ENCODE measurements at regions not wholly inside any gene's neighbourhood (a gene's known extent, or its start where the extent isn't known, plus 50 kb on each side); places are given as distances from the start of the nearest gene placed in this dataset.

DNA sequence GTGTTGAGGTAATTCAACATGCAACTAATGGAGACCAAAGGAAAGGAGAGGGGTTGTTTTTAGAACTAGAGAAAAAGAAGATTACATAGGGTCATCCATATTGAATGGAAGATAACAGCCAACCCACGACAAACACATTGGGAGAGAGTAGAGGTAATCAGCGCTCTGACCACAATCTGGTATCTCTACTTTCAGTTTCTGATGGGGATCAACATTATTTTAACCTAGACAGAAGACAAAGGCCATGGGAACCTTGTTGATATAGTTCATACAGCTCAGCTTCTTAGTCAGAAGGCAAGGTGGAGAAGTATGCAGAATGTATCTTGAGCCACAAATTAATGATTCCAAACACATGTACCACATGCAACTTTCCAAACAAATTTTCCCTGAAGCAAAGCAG, 537.1 kb upstream of the ST8SIA4 start:
- no peaks in the 10 kb centered on the region for H3K36me3 ChIP-seq (ENCODE audit: control insufficient read depth, low read length)
- H3K27me3 ChIP-seq (ENCODE audit: control insufficient read depth, low read length), result no peaks in the 10 kb centered on the region
- no peaks in the 10 kb centered on the region for H3K79me2 ChIP-seq (ENCODE audit: control insufficient read depth, low read length)
- no peaks in the 10 kb centered on the region for H3K4me1 ChIP-seq (ENCODE audit: control insufficient read depth, low read length)
- H3K27ac ChIP-seq (ENCODE audit: low read depth, low read length), result no peak overlapping the region
- no peak overlapping the region for H3K4me2 ChIP-seq (ENCODE audit: low read length)
- TF ChIP-seq, protein P1, sequence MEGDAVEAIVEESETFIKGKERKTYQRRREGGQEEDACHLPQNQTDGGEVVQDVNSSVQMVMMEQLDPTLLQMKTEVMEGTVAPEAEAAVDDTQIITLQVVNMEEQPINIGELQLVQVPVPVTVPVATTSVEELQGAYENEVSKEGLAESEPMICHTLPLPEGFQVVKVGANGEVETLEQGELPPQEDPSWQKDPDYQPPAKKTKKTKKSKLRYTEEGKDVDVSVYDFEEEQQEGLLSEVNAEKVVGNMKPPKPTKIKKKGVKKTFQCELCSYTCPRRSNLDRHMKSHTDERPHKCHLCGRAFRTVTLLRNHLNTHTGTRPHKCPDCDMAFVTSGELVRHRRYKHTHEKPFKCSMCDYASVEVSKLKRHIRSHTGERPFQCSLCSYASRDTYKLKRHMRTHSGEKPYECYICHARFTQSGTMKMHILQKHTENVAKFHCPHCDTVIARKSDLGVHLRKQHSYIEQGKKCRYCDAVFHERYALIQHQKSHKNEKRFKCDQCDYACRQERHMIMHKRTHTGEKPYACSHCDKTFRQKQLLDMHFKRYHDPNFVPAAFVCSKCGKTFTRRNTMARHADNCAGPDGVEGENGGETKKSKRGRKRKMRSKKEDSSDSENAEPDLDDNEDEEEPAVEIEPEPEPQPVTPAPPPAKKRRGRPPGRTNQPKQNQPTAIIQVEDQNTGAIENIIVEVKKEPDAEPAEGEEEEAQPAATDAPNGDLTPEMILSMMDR (IDR thresholded peaks at IDR 0.05; ENCODE audit: low read depth, low read length, poor library complexity, severe bottlenecking), result no peak
- no peak for TF ChIP-seq EZH2phosphoT487 (IDR thresholded peaks at IDR 0.05; ENCODE audit: borderline replicate concordance, low read length)
- no peaks in the 10 kb centered on the region; the same call in 1 of the 2 replicates for H3K9me3 ChIP-seq (ENCODE audit: control insufficient read depth, insufficient read depth, low read length)
- H3K9me2 ChIP-seq (replicated peaks; ENCODE audit: control insufficient read depth, low read length), result no peaks in the 10 kb centered on the region
- no peaks in the 10 kb centered on the region for H3F3A ChIP-seq (ENCODE audit: control insufficient read depth, insufficient read depth)
- H3K4me3 ChIP-seq (ENCODE audit: low read length), result no peak overlapping the region
- H4K20me1 ChIP-seq (ENCODE audit: control insufficient read depth, insufficient read depth, low read depth, low read length), result no peaks in the 10 kb centered on the region

DNA sequence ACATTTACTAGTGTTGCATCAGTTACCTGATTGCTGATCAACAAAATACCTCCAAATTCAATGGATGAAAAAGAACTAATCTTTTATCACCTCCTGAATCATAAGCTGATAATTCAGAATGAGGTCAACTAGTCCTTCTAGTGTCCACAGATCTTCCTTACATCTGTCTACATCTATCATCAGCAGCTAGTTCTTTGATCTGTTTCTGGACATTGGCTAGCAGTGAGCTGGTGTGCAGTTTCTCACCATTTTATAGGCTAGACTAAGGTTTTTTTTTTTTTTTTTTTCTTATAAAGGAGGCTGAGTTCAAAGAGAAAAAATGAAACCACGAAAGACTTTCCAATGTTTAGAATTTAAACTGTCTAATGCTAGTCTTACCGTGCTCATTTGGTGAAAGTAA, 534.3 kb upstream of the ST8SIA4 start:
- Histone ChIP-seq H3K4me1 (ENCODE audit: control insufficient read depth, low read length) (no peaks in the 10 kb centered on the region), H3K36me3 (ENCODE audit: control insufficient read depth, low read length) (no peaks in the 10 kb centered on the region), H3K9me3 (ENCODE audit: control insufficient read depth, insufficient read depth, low read length) (no peaks in the 10 kb centered on the region; the same call in 1 of the 2 replicates), H3F3A (ENCODE audit: control insufficient read depth, insufficient read depth) (no peaks in the 10 kb centered on the region), H3K79me2 (ENCODE audit: control insufficient read depth, low read length) (no peaks in the 10 kb centered on the region), H3K27ac (ENCODE audit: low read depth, low read length) (no peak overlapping the region), H4K20me1 (ENCODE audit: control insufficient read depth, insufficient read depth, low read depth, low read length) (no peaks in the 10 kb centered on the region), H3K4me2 (ENCODE audit: low read length) (no peak overlapping the region), H3K27me3 (ENCODE audit: control insufficient read depth, low read length) (no peaks in the 10 kb centered on the region), H3K4me3 (ENCODE audit: low read length) (no peak overlapping the region), H3K9me2 (replicated peaks; ENCODE audit: control insufficient read depth, low read length) (no peaks in the 10 kb centered on the region)
- no peak for TF ChIP-seq EZH2phosphoT487 (IDR thresholded peaks at IDR 0.05; ENCODE audit: borderline replicate concordance, low read length)
- TF ChIP-seq, protein P1 (IDR thresholded peaks at IDR 0.05; ENCODE audit: low read depth, low read length, poor library complexity, severe bottlenecking), result no peak

DNA sequence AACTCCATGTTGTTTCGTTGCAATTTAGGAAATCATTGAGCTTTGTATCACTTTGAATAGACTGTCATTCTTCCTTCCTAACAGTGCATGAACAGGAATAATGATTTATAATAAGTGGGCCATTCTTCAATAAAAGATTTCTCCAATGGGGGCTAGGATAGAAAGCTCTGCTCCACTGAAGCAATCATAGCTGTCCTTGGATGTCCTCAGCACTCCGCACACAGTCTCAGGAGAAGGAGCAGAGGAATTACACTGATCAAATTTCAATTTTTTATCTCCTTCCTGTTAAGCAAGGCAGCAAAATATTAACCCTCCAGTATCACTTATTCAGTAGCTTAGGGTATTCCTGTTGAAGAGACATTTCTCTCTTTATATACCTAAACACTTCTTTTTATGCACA, 532.7 kb upstream of the ST8SIA4 start:
- no peaks in the 10 kb centered on the region for H3K4me1 ChIP-seq (ENCODE audit: control insufficient read depth, low read length)
- H3K9me3 ChIP-seq (ENCODE audit: control insufficient read depth, insufficient read depth, low read length), result no peaks in the 10 kb centered on the region
- TF ChIP-seq, protein P1 (IDR thresholded peaks at IDR 0.05; ENCODE audit: low read depth, low read length, poor library complexity, severe bottlenecking), result no peak
- TF ChIP-seq EZH2phosphoT487 (IDR thresholded peaks at IDR 0.05; ENCODE audit: borderline replicate concordance, low read length), result no peak
- H3K79me2 ChIP-seq (ENCODE audit: control insufficient read depth, low read length), result no peaks in the 10 kb centered on the region
- H3K27me3 ChIP-seq (ENCODE audit: control insufficient read depth, low read length), result no peaks in the 10 kb centered on the region
- H3K4me3 ChIP-seq (ENCODE audit: low read length), result no peak overlapping the region
- H3K9me2 ChIP-seq (replicated peaks; ENCODE audit: control insufficient read depth, low read length), result no peaks in the 10 kb centered on the region
- no peaks in the 10 kb centered on the region for H3K36me3 ChIP-seq (ENCODE audit: control insufficient read depth, low read length)
- H4K20me1 ChIP-seq (ENCODE audit: control insufficient read depth, insufficient read depth, low read depth, low read length), result no peaks in the 10 kb centered on the region
- no peak overlapping the region for H3K27ac ChIP-seq (ENCODE audit: low read depth, low read length)
- H3K4me2 ChIP-seq (ENCODE audit: low read length), result no peak overlapping the region
- H3F3A ChIP-seq (ENCODE audit: control insufficient read depth, insufficient read depth), result no peaks in the 10 kb centered on the region

All from DOHH2 (cell line).